Pancreas (tissue), 10 donors: ENCODE measurements at regions not wholly inside any gene's neighbourhood (a gene's known extent, or its start where the extent isn't known, plus 50 kb on each side); places are given as distances from the start of the nearest gene placed in this dataset.

ENCODE experiments used
- ATAC-seq, 4 donors: fragments of 200-7000 bp; cut with Tn5 transposase; one replicate each; pipeline versions ENCODE4 v1.8.0 to v1.9.1; 2020; ENCODE audit warnings: mild to moderate bottlenecking in 4 of 4, moderate library complexity in 4 of 4
- DNase-seq, 6 donors: peaks; one replicate each; pipeline ENCODE4 v3.0.0-alpha.2; 2020
- FAIRE-seq: peaks from 2 replicates; lab custom pipeline; 2012; peaks lifted over from hg19 to GRCh38; lab: Jason Lieb, UNC
- H3K27ac ChIP-seq, 4 donors: fragments of 200-600 bp; sonication (generic); 1 replicate in 3 of 4; 2 replicates in 1 of 4; pipeline versions ENCODE4 v1.5.0 to v1.8.0; 2020
- H3K27me3 ChIP-seq, 4 donors: fragments of 200-600 bp; one replicate each; pipeline ENCODE4 v1.8.0; 2021
- H3K36me3 ChIP-seq, 3 donors: fragments of 200-600 bp; sonication (generic) in 1 of 3; one replicate each; pipeline versions ENCODE4 v1.5.0 to v1.8.0; 2020 to 2021
- H3K4me1 ChIP-seq, 3 donors: fragments of 200-600 bp; one replicate each; pipeline ENCODE4 v1.8.0; 2021
- H3K4me3 ChIP-seq, 4 donors: fragments of 200-600 bp; sonication (generic) in 2 of 4; one replicate each; pipeline versions ENCODE4 v1.5.0 to v1.8.0; 2020 to 2021
- H3K9me3 ChIP-seq, 4 donors: fragments of 200-600 bp; one replicate each; pipeline ENCODE4 v1.8.0; 2021
- CTCF ChIP-seq, 4 donors: fragments of 200-600 bp; sonication (generic) in 3 of 4; IDR thresholded peaks; one replicate each; pipeline versions ENCODE4 v1.5.0 to v1.8.0; 2021; ENCODE audit warnings: antibody characterized with exemption in 4 of 4
- WGBS, 2 donors: extraction: QIAGEN DNeasy Blood & Tissue Kit; methylation state at CpG; one replicate each; pipeline ENCODE4 v1.1.7; 2013; 5-methylcytosine and 5-hydroxymethylcytosine counted together
- intact Hi-C, 3 donors: fragments of 100-400 bp; cut with DNase I; formaldehyde crosslinking; loops; one replicate each; pipeline versions ENCODE4 v1.11.1 to v1.14.2; 2022
- donor health status: healthy with polysubstance abuse.
- donor health status: DM: no; HTN: no; CAD: no; lungs with moderate emphysema.
- donor health status: DM: no; HTN: no; CAD: no.
- donor health status: control.
- donor health status: control.
- donor health status: Bipolar disorder and iron deficiency.
- donor health status: DM: yes; HTN: yes; CAD: no.
- donor health status: DM: no; HTN: no; CAD: no.
- donor health status: DM: no; HTN: no; CAD: no.
- donor health status: DM: yes; HTN: yes; CAD: no.

GRCh38 chr1:117694543-117694942 lies 88.7 kb downstream of the TENT5C start:
- Histone ChIP-seq H3K4me1 (no peaks in the 10 kb centered on the region), H3K27ac (no peak overlapping the region), H3K27me3 (no peaks in the 10 kb centered on the region), H3K4me3 (no peak overlapping the region), H3K9me3 (no peaks in the 10 kb centered on the region), H3K36me3 (no peaks in the 10 kb centered on the region)
- DNase-seq (no peak), FAIRE-seq (no peak), ATAC-seq (no peak)
- TF ChIP-seq CTCF (IDR thresholded peaks at IDR 0.05): no peak
- 88 to 91% methylated on average over 3 of the region's 3 CpGs for WGBS, 2 donors
- intact Hi-C loops: no loop called here

GRCh38 chr1:117695796-117696490 lies 90.1 kb downstream of the TENT5C start:
- Histone ChIP-seq H3K27ac (peak overlapping the region in 2 of 4 donors; percentile 24 to 29), H3K4me3 (no peak overlapping the region), H3K4me1 (no peaks in the 10 kb centered on the region), H3K9me3 (no peaks in the 10 kb centered on the region), H3K36me3 (no peaks in the 10 kb centered on the region), H3K27me3 (no peaks in the 10 kb centered on the region)
- intact Hi-C loops: no loop called here
- no peak for FAIRE-seq
- DNase-seq: no peak
- ATAC-seq: peak in 3 of 4 donors; percentile 61 to 84 (median 77)
- no peak for TF ChIP-seq CTCF (IDR thresholded peaks at IDR 0.05)
- WGBS, 2 donors: 79 to 84% methylated on average over 9 of the region's 9 CpGs

- intact Hi-C loops: no loop called here
Observed at GRCh38 chr1:117696561-117696960, 90.7 kb downstream of the TENT5C start.

GRCh38 chr1:117697220-117697781 lies 91.5 kb downstream of the TENT5C start:
- Histone ChIP-seq H3K27me3 (no peaks in the 10 kb centered on the region), H3K9me3 (no peaks in the 10 kb centered on the region), H3K4me3 (no peak overlapping the region), H3K27ac (no peak overlapping the region), H3K4me1 (no peaks in the 10 kb centered on the region), H3K36me3 (no peaks in the 10 kb centered on the region)
- no peak for DNase-seq
- no peak for FAIRE-seq
- ATAC-seq: no peak
- intact Hi-C loops: no loop called here
- TF ChIP-seq CTCF (IDR thresholded peaks at IDR 0.05): no peak

More at GRCh38 chr1:117696561-117696960, 90.7 kb downstream of the TENT5C start:
- Histone ChIP-seq H3K36me3 (no peaks in the 10 kb centered on the region), H3K27ac (peak overlapping the region in 2 of 4 donors; percentile 24 to 29), H3K4me3 (no peak overlapping the region), H3K4me1 (no peaks in the 10 kb centered on the region), H3K9me3 (no peaks in the 10 kb centered on the region), H3K27me3 (no peaks in the 10 kb centered on the region)
- DNase-seq (no peak), FAIRE-seq (no peak), ATAC-seq (peak in 2 of 4 donors; percentile 15 to 41)
- 79 to 86% methylated on average over 1 of the region's 1 CpG for WGBS, 2 donors
- TF ChIP-seq CTCF (IDR thresholded peaks at IDR 0.05): no peak
